ENCODE measurements at regions not wholly inside any gene's neighbourhood (a gene's known extent, or its start where the extent isn't known, plus 50 kb on each side); places are given as distances from the start of the nearest gene placed in this dataset.

GRCh38 chr11:97786961-97787360 lies 1233.8 kb upstream of the CNTN5 start:
- H3K9me3 Mint-ChIP-seq (ENCODE audit: unreplicated experiment) = peaks cover 8% of the 10 kb centered on the region
- H3K4me3 Mint-ChIP-seq (ENCODE audit: unreplicated experiment) = no peak overlapping the region
- no peak for TF ChIP-seq CTCF (IDR thresholded peaks at IDR 0.05; ENCODE audit: unreplicated experiment)
- no peak overlapping the region for H3K27ac Mint-ChIP-seq (ENCODE audit: unreplicated experiment)
- H3K36me3 Mint-ChIP-seq (ENCODE audit: low read depth, unreplicated experiment) = peaks cover 5% of the 10 kb centered on the region
- no peaks in the 10 kb centered on the region for H3K27me3 Mint-ChIP-seq (ENCODE audit: unreplicated experiment)
- H3K4me1 Mint-ChIP-seq (ENCODE audit: unreplicated experiment) = no peaks in the 10 kb centered on the region
- DNase-seq (ENCODE audit: low spot score) = no peak

- Mint-ChIP-seq H3K27me3 (ENCODE audit: unreplicated experiment) (peaks cover 2% of the 10 kb centered on the region), H3K27ac (ENCODE audit: unreplicated experiment) (no peak overlapping the region), H3K9me3 (ENCODE audit: unreplicated experiment) (no peaks in the 10 kb centered on the region), H3K4me3 (ENCODE audit: unreplicated experiment) (no peak overlapping the region), H3K36me3 (ENCODE audit: low read depth, unreplicated experiment) (no peaks in the 10 kb centered on the region), H3K4me1 (ENCODE audit: unreplicated experiment) (no peaks in the 10 kb centered on the region)
- no peak for DNase-seq (ENCODE audit: low spot score)
- TF ChIP-seq CTCF (IDR thresholded peaks at IDR 0.05; ENCODE audit: unreplicated experiment) = no peak
Measured at GRCh38 chr11:97794876-97795275, 1225.9 kb upstream of the CNTN5 start.

GRCh38 chr11:97800891-97801290 lies 1219.9 kb upstream of the CNTN5 start:
- Mint-ChIP-seq H3K27me3 (ENCODE audit: unreplicated experiment) (no peaks in the 10 kb centered on the region), H3K4me1 (ENCODE audit: unreplicated experiment) (no peaks in the 10 kb centered on the region), H3K27ac (ENCODE audit: unreplicated experiment) (no peak overlapping the region), H3K36me3 (ENCODE audit: low read depth, unreplicated experiment) (no peaks in the 10 kb centered on the region), H3K4me3 (ENCODE audit: unreplicated experiment) (no peak overlapping the region), H3K9me3 (ENCODE audit: unreplicated experiment) (no peaks in the 10 kb centered on the region)
- no peak for DNase-seq (ENCODE audit: low spot score)
- no peak for TF ChIP-seq CTCF (IDR thresholded peaks at IDR 0.05; ENCODE audit: unreplicated experiment)

DNA sequence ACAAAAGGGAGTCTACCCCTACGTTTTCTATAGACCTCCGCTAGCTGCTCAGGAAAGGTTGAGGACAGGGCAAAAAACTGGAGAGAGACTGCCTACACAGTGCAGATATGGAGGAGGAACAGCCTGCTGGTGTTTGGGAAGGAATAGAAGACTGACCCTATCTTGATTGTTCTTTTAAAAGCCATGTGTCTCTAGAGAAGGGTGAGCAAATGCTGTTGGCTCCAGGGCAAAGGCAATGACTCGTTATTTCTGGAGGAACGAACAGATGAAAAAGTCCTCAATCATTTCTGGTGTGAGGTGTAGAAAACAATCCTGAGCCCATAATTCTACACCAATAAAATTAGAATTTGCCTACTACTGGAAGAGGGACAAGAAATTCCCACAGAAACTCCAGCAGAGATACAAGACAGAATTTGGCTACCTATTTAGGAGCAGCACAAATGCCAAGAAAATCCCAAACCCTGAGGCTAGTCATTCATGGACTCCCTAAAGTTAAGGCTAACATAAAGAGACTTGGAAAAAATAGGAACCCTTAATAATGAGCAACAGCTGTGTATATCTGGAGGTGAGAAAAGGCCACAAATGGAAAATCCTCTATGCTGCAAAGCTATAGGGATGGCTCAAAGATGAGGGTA lies 1206.3 kb upstream of the CNTN5 start:
- Mint-ChIP-seq H3K27me3 (ENCODE audit: unreplicated experiment) (no peaks in the 10 kb centered on the region), H3K4me3 (ENCODE audit: unreplicated experiment) (no peak overlapping the region), H3K9me3 (ENCODE audit: unreplicated experiment) (no peaks in the 10 kb centered on the region), H3K36me3 (ENCODE audit: low read depth, unreplicated experiment) (no peaks in the 10 kb centered on the region), H3K4me1 (ENCODE audit: unreplicated experiment) (no peaks in the 10 kb centered on the region), H3K27ac (ENCODE audit: unreplicated experiment) (no peak overlapping the region)
- TF ChIP-seq CTCF (IDR thresholded peaks at IDR 0.05; ENCODE audit: unreplicated experiment) = no peak
- DNase-seq (ENCODE audit: low spot score) = no peak

DNA sequence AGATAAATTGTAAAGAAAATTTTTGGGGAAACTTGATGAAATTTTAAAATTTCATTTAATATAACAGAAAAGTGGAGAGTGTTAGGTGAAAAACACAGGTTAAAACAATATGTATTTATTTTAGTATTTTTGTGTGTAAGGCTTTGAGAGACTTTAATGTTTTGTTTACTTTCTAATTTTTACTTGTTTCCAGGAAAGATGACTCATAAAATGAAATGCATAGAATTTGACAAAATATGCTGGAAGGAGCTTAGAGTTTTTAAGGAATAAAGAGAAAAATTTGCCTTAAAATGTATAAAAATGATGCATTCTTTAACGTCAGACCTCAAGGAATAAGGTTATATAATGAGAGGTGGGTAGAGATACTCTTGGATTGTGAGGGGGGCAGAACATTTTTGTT lies 1205.1 kb upstream of the CNTN5 start:
- Mint-ChIP-seq H3K27ac (ENCODE audit: unreplicated experiment) (no peak overlapping the region), H3K4me1 (ENCODE audit: unreplicated experiment) (no peaks in the 10 kb centered on the region), H3K27me3 (ENCODE audit: unreplicated experiment) (no peaks in the 10 kb centered on the region), H3K36me3 (ENCODE audit: low read depth, unreplicated experiment) (no peaks in the 10 kb centered on the region), H3K4me3 (ENCODE audit: unreplicated experiment) (no peak overlapping the region), H3K9me3 (ENCODE audit: unreplicated experiment) (no peaks in the 10 kb centered on the region)
- DNase-seq (ENCODE audit: low spot score) = no peak
- TF ChIP-seq CTCF (IDR thresholded peaks at IDR 0.05; ENCODE audit: unreplicated experiment) = no peak
